OCI-LY7 (cell line): ENCODE measurements at regions not wholly inside any gene's neighbourhood (a gene's known extent, or its start where the extent isn't known, plus 50 kb on each side); places are given as distances from the start of the nearest gene placed in this dataset.

Source experiments
- CTCF ChIP-seq: fragments of 200-600 bp; sonication (generic); conservative IDR thresholded peaks from 2 replicates; pipeline ENCODE4 v1.5.1; 2014; ENCODE audit warnings: mild to moderate bottlenecking, antibody characterized with exemption, low read length, moderate library complexity, mixed read lengths
- EZH2phosphoT487 ChIP-seq: fragments of 200-600 bp; sonication (generic); IDR thresholded peaks from 2 replicates; pipeline ENCODE4 v1.6.1; 2018; ENCODE audit warnings: low read depth, borderline replicate concordance, mild to moderate bottlenecking, mixed run types, antibody characterized with exemption, low read length, moderate library complexity, mixed read lengths

- no peak for TF ChIP-seq CTCF
- TF ChIP-seq EZH2phosphoT487 = no peak
Measured at GRCh38 chr20:53801609-53802370, 208.2 kb upstream of the ZNF217 start.
